GM19043 (cell line): ENCODE measurements at regions not wholly inside any gene's neighbourhood (a gene's known extent, or its start where the extent isn't known, plus 50 kb on each side); places are given as distances from the start of the nearest gene placed in this dataset.
"Not testable (repeated sequence)": the region's sequence is repeated elsewhere in the genome, so short reads cannot be mapped to it uniquely, and the experiment has no call there.

Experiments
- ATAC-seq: cut with Tn5 transposase; IDR thresholded peaks from one replicate; pipeline ENCODE4 v1.9.1; 2021; ENCODE audit warnings: low read depth; ENCODE audit not compliant: unreplicated experiment

GRCh38 chr11:14573539-14574057, 53.4 kb upstream of the PSMA1 start:
- not testable (repeated sequence) for ATAC-seq

- ATAC-seq: no peak
These were observed 57.1 kb upstream of the PSMA1 start for GRCh38 chr11:14577292-14577691.

- peak; percentile 7 for ATAC-seq
These were observed 57.8 kb upstream of the PSMA1 start for GRCh38 chr11:14577835-14578529.

- peak; percentile 99 for ATAC-seq
These were observed 58.4 kb upstream of the PSMA1 start for GRCh38 chr11:14578541-14578956.

GRCh38 chr11:14579646-14580045, 59.5 kb upstream of the PSMA1 start:
- ATAC-seq: no peak

GRCh38 chr11:14582793-14583192, 60.8 kb upstream of the PDE3B start:
- ATAC-seq: no peak

- no peak for ATAC-seq
These were observed 60.2 kb upstream of the PDE3B start for GRCh38 chr11:14583252-14584034.

- no peak for ATAC-seq
These were observed 59.6 kb upstream of the PDE3B start for GRCh38 chr11:14584035-14584363.

GRCh38 chr11:14584595-14584994, 59.0 kb upstream of the PDE3B start:
- ATAC-seq: no peak

- ATAC-seq: no peak
These were observed 58.2 kb upstream of the PDE3B start for GRCh38 chr11:14585438-14585837.

- ATAC-seq: no peak
These were observed 56.3 kb upstream of the PDE3B start for GRCh38 chr11:14587258-14587657.

- no peak for ATAC-seq
These were observed 54.9 kb upstream of the PDE3B start for GRCh38 chr11:14588681-14589080.

GRCh38 chr11:14589421-14589820, 54.2 kb upstream of the PDE3B start:
- ATAC-seq: no peak

GRCh38 chr11:14591046-14591445, 52.6 kb upstream of the PDE3B start:
- ATAC-seq: not testable (repeated sequence)

GRCh38 chr11:14593671-14594070, 49.9 kb upstream of the PDE3B start:
- ATAC-seq: no peak
